SK-N-SH (cell line): ENCODE measurements at regions not wholly inside any gene's neighbourhood (a gene's known extent, or its start where the extent isn't known, plus 50 kb on each side); places are given as distances from the start of the nearest gene placed in this dataset.
A peak's percentile ranks its signal among the peaks of the same experiment; 100 is the strongest.

Experiments used
- CTCF ChIA-PET: fragments of 300-600, 350-600 bp; formaldehyde crosslinking; extraction: SDS; loops from one replicate; lab custom pipeline; 2021; lab: Yijun Ruan, JAX
- POLR2A ChIA-PET: fragments of 350-600 bp; sonication (Branson Sonifier 250); formaldehyde crosslinking; extraction: SDS; loops from one replicate; lab custom pipeline; 2020; ENCODE audit warnings: antibody characterized with exemption, inconsistent platforms; lab: Yijun Ruan, JAX
- DNase-seq: peaks from one replicate; pipeline ENCODE4 v3.0.0; 2012
- H2AFZ ChIP-seq: fragments of 200-600 bp; sonication (generic); 2 replicates; pipeline ENCODE4 v1.8.1; 2016; ENCODE audit warnings: antibody characterized with exemption, mild to moderate bottlenecking, low read depth
- H3F3A ChIP-seq: fragments of 200-600 bp; sonication (generic); replicated peaks from 2 replicates; pipeline ENCODE3; 2016; ENCODE audit warnings: antibody characterized with exemption, mild to moderate bottlenecking; ENCODE audit not compliant: insufficient read depth
- H3K27ac ChIP-seq, 2 experiments: fragments of 200-500 bp in 1 of 2; fragments of 200-600 bp in 1 of 2; sonication (Bioruptor generic) in 1 of 2; sonication (generic), shearing (Covaris generic) in 1 of 2; 2 replicates each; pipeline versions ENCODE4 v1.5.1 to v1.6.1; 2014 to 2016; ENCODE audit warnings: low read depth in 2 of 2, inconsistent platforms in 1 of 2, low read length in 1 of 2, mild to moderate bottlenecking in 1 of 2, mixed read lengths in 1 of 2
- H3K27me3 ChIP-seq: fragments of 200-600 bp; sonication (generic), shearing (Covaris generic); 2 replicates; pipeline ENCODE4 v1.6.1; 2016; ENCODE audit warnings: mixed run types; ENCODE audit not compliant: insufficient read depth
- H3K36me3 ChIP-seq, 2 experiments: fragments of 200-500 bp in 1 of 2; fragments of 200-600 bp in 1 of 2; sonication (Bioruptor generic) in 1 of 2; sonication (generic) in 1 of 2; replicated peaks in 1 of 2; 2 replicates each; pipeline versions ENCODE3 to v1.5.1; 2014 to 2016; ENCODE audit warnings: low read length in 1 of 2, mild to moderate bottlenecking in 1 of 2; ENCODE audit not compliant: insufficient read depth in 2 of 2, control insufficient read depth in 1 of 2
- H3K4me1 ChIP-seq, 2 experiments: fragments of 200-500 bp in 1 of 2; fragments of 200-600 bp in 1 of 2; sonication (Bioruptor generic) in 1 of 2; sonication (generic), shearing (Covaris generic) in 1 of 2; 2 replicates each; pipeline versions ENCODE4 v1.5.1 to v1.6.1; 2014 to 2016; ENCODE audit warnings: low read depth in 1 of 2, low read length in 1 of 2, mixed run types in 1 of 2; ENCODE audit not compliant: insufficient read depth in 2 of 2, control insufficient read depth in 1 of 2
- H3K4me2 ChIP-seq: fragments of 200-600 bp; sonication (generic), shearing (Covaris generic); 2 replicates; pipeline ENCODE4 v1.6.1; 2017; ENCODE audit warnings: mixed run types
- H3K4me3 ChIP-seq, 2 experiments: fragments of 200-500 bp in 1 of 2; fragments of 200-600 bp in 1 of 2; sonication (Bioruptor generic) in 1 of 2; sonication (generic), shearing (Covaris generic) in 1 of 2; 2 replicates each; pipeline versions ENCODE4 v1.5.1 to v1.8.1; 2014 to 2016; ENCODE audit warnings: low read depth in 2 of 2, inconsistent platforms in 1 of 2, low read length in 1 of 2, mild to moderate bottlenecking in 1 of 2, mixed read lengths in 1 of 2, moderate library complexity in 1 of 2
- H3K79me2 ChIP-seq: fragments of 200-600 bp; sonication (generic); 2 replicates; pipeline ENCODE4 v1.8.1; 2017; ENCODE audit warnings: mild to moderate bottlenecking; ENCODE audit not compliant: insufficient read depth
- H3K9ac ChIP-seq: fragments of 200-600 bp; sonication (generic); 2 replicates; pipeline ENCODE4 v1.6.1; 2017; ENCODE audit warnings: mixed run types
- H3K9me2 ChIP-seq: fragments of 200-600 bp; sonication (generic); 2 replicates; pipeline ENCODE4 v1.6.1; 2017; ENCODE audit warnings: mixed run types
- H3K9me3 ChIP-seq: fragments of 200-600 bp; sonication (generic); 2 replicates; pipeline ENCODE4 v1.6.1; 2017; ENCODE audit warnings: mixed run types, mild to moderate bottlenecking, moderate library complexity
- H4K20me1 ChIP-seq: fragments of 200-600 bp; sonication (generic); 2 replicates; pipeline ENCODE4 v1.6.1; 2017; ENCODE audit warnings: mild to moderate bottlenecking, mixed run types; ENCODE audit not compliant: insufficient read depth
- FOXJ3 ChIP-seq: sonication (generic); formaldehyde crosslinking; IDR thresholded peaks from 2 replicates; pipeline ENCODE4 v1.5.1; 2020; ENCODE audit warnings: mild to moderate bottlenecking, missing genetic modification reagents
- FOXM1 ChIP-seq: IDR thresholded peaks from 2 replicates; pipeline ENCODE4 v1.4.0; 2012; ENCODE audit warnings: low read depth, mild to moderate bottlenecking
- GABPA ChIP-seq: IDR thresholded peaks from 2 replicates; pipeline ENCODE4 v1.4.0; 2012; ENCODE audit warnings: low read depth, mild to moderate bottlenecking
- MEF2A ChIP-seq: IDR thresholded peaks from 2 replicates; pipeline ENCODE4 v1.4.0; 2012; ENCODE audit warnings: low read depth, borderline replicate concordance
- MXI1 ChIP-seq: IDR thresholded peaks from 2 replicates; pipeline ENCODE4 v1.6.1; 2012; ENCODE audit warnings: mild to moderate bottlenecking, low read depth, low read length, improper control_type of control experiment
- NRF1 ChIP-seq: IDR thresholded peaks from 2 replicates; pipeline ENCODE4 v1.6.1; 2012; ENCODE audit warnings: low read depth, mild to moderate bottlenecking, low read length
- POLR2AphosphoS5 ChIP-seq: IDR thresholded peaks from 2 replicates; pipeline ENCODE4 v1.6.1; 2012; ENCODE audit warnings: low read depth, low read length
- RAD21 ChIP-seq: IDR thresholded peaks from 2 replicates; pipeline ENCODE4 v1.6.1; 2012; ENCODE audit warnings: mild to moderate bottlenecking, low read length
- RFX5 ChIP-seq: IDR thresholded peaks from 2 replicates; pipeline ENCODE4 v1.6.1; 2012; ENCODE audit warnings: mild to moderate bottlenecking, improper control_type of control experiment, low read length
- RXRA ChIP-seq: IDR thresholded peaks from 2 replicates; pipeline ENCODE4 v1.4.0; 2012; ENCODE audit warnings: low read depth, mild to moderate bottlenecking, borderline replicate concordance
- SMC3 ChIP-seq: IDR thresholded peaks from 2 replicates; pipeline ENCODE4 v1.6.1; 2012; ENCODE audit warnings: low read depth, low read length, improper control_type of control experiment
- TAF1 ChIP-seq: IDR thresholded peaks from 2 replicates; pipeline ENCODE4 v1.6.1; 2012; ENCODE audit warnings: low read depth, mild to moderate bottlenecking, low read length, moderate library complexity, borderline replicate concordance
- WGBS: methylation state at CpG from one replicate; pipeline ENCODE4 v1.1.6; 2017; ENCODE audit warnings: low lambda C conversion rate; 5-methylcytosine and 5-hydroxymethylcytosine counted together
- TF ChIP-seq, protein P1 (sequence below): fragments of 150-350 bp; IDR thresholded peaks from 2 replicates; pipeline ENCODE4 v1.6.1; 2017; ENCODE audit warnings: antibody characterized with exemption, low read length, low read depth, borderline replicate concordance
- TF ChIP-seq, protein P2 (sequence below): IDR thresholded peaks from 2 replicates; pipeline ENCODE4 v1.4.0; 2012; ENCODE audit warnings: low read depth, borderline replicate concordance
- TF ChIP-seq, protein P3 (sequence below): IDR thresholded peaks from 2 replicates; pipeline ENCODE4; 2012
- TF ChIP-seq, protein P4 (sequence below): fragments of 200-600 bp; sonication (generic); IDR thresholded peaks from 2 replicates; pipeline ENCODE4 v1.6.1; 2017; ENCODE audit warnings: antibody characterized with exemption, mild to moderate bottlenecking, moderate library complexity

DNA sequence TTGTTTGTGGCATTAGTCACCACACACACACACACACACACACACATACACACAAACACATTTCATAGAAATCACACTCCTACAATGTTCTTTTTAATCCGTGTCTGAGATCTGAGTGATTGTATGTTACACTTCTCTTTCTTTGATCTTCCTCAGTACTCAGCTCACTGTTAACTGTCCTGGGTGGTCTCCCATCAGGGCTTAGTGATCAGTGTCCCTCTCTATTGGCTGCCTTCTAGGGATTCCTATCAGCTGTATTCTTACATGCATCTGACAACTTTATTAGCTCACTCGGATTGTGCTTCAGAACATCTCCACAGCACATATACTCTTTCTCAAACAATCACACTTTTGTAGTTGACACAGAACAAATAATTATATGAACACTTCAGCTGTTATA, 170.2 kb upstream of the POU5F2 start:
- no peak for DNase-seq
- H3K9ac ChIP-seq = no peak overlapping the region
- H3K27me3 ChIP-seq = no peaks in the 10 kb centered on the region
- H3F3A ChIP-seq = peaks cover 9% of the 10 kb centered on the region
- ChIA-PET CTCF (interaction anchor here (0.9 to 2.1 kb wide), 4 partner anchors 13 to 304 kb away, joined by 3 to 7 read pairs (median 4); no protein-coding TSS in a partner anchor), POLR2A (no interaction called here)
- H4K20me1 ChIP-seq = no peaks in the 10 kb centered on the region
- 83% methylated on average over 2 of the region's 2 CpGs for WGBS
- no peak for TF ChIP-seq MEF2A
- TF ChIP-seq, protein P1, sequence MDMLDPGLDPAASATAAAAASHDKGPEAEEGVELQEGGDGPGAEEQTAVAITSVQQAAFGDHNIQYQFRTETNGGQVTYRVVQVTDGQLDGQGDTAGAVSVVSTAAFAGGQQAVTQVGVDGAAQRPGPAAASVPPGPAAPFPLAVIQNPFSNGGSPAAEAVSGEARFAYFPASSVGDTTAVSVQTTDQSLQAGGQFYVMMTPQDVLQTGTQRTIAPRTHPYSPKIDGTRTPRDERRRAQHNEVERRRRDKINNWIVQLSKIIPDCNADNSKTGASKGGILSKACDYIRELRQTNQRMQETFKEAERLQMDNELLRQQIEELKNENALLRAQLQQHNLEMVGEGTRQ = no peak
- TF ChIP-seq POLR2AphosphoS5 = no peak
- no peak for TF ChIP-seq RFX5
- TF ChIP-seq, protein P2, sequence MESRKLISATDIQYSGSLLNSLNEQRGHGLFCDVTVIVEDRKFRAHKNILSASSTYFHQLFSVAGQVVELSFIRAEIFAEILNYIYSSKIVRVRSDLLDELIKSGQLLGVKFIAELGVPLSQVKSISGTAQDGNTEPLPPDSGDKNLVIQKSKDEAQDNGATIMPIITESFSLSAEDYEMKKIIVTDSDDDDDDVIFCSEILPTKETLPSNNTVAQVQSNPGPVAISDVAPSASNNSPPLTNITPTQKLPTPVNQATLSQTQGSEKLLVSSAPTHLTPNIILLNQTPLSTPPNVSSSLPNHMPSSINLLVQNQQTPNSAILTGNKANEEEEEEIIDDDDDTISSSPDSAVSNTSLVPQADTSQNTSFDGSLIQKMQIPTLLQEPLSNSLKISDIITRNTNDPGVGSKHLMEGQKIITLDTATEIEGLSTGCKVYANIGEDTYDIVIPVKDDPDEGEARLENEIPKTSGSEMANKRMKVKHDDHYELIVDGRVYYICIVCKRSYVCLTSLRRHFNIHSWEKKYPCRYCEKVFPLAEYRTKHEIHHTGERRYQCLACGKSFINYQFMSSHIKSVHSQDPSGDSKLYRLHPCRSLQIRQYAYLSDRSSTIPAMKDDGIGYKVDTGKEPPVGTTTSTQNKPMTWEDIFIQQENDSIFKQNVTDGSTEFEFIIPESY = no peak
- no peak for TF ChIP-seq NRF1
- TF ChIP-seq GABPA = no peak
- no peak for TF ChIP-seq RXRA
- no peak for TF ChIP-seq TAF1
- TF ChIP-seq, protein P3, sequence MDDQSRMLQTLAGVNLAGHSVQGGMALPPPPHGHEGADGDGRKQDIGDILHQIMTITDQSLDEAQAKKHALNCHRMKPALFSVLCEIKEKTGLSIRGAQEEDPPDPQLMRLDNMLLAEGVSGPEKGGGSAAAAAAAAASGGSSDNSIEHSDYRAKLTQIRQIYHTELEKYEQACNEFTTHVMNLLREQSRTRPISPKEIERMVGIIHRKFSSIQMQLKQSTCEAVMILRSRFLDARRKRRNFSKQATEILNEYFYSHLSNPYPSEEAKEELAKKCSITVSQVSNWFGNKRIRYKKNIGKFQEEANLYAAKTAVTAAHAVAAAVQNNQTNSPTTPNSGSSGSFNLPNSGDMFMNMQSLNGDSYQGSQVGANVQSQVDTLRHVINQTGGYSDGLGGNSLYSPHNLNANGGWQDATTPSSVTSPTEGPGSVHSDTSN = no peak
- no peak for TF ChIP-seq FOXJ3 (CRISPR knock-in tag)
- TF ChIP-seq RAD21 = no peak
- no peak for TF ChIP-seq FOXM1
- TF ChIP-seq MXI1 = no peak
- no peaks in the 10 kb centered on the region for H3K9me2 ChIP-seq
- no peaks in the 10 kb centered on the region; a peak in 1 of 4 replicates for H3K4me1 ChIP-seq
- H3K27ac ChIP-seq = no peak overlapping the region
- no peak overlapping the region for H3K4me3 ChIP-seq
- no peak overlapping the region for H3K4me2 ChIP-seq
- no peaks in the 10 kb centered on the region for H3K36me3 ChIP-seq
- H2AFZ ChIP-seq = no peak overlapping the region
- H3K9me3 ChIP-seq = no peaks in the 10 kb centered on the region
- H3K79me2 ChIP-seq = no peaks in the 10 kb centered on the region

DNA sequence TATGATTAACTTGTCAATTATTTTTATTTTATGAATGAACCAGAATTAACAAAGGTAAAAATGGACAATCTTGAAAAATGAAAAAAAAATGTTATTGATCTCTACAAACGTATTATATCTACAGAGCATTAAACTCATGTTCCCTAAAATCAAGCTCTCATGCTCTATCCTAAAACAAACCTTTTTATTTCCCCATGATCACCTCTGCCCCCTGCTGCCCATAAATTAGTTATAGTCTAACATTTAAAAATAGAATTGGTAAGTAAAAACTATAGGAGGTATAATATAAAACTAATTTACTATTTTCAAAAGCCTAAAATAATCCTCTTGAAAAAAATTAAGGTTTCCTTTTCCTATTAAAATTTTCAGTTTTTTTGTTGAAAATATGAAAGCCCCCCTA, 168.0 kb upstream of the POU5F2 start:
- no peak overlapping the region for H3K4me3 ChIP-seq
- H3K9ac ChIP-seq = no peak overlapping the region
- no peaks in the 10 kb centered on the region for H3K27me3 ChIP-seq
- TF ChIP-seq, protein P4, sequence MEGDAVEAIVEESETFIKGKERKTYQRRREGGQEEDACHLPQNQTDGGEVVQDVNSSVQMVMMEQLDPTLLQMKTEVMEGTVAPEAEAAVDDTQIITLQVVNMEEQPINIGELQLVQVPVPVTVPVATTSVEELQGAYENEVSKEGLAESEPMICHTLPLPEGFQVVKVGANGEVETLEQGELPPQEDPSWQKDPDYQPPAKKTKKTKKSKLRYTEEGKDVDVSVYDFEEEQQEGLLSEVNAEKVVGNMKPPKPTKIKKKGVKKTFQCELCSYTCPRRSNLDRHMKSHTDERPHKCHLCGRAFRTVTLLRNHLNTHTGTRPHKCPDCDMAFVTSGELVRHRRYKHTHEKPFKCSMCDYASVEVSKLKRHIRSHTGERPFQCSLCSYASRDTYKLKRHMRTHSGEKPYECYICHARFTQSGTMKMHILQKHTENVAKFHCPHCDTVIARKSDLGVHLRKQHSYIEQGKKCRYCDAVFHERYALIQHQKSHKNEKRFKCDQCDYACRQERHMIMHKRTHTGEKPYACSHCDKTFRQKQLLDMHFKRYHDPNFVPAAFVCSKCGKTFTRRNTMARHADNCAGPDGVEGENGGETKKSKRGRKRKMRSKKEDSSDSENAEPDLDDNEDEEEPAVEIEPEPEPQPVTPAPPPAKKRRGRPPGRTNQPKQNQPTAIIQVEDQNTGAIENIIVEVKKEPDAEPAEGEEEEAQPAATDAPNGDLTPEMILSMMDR = peak; percentile 60
- TF ChIP-seq SMC3 = peak; percentile 21; the same call in 1 of the 2 replicates
- peak; percentile 49 for TF ChIP-seq RAD21
- no peak for TF ChIP-seq MXI1
- H3K4me2 ChIP-seq = no peak overlapping the region
- H3K79me2 ChIP-seq = no peaks in the 10 kb centered on the region
- H3K4me1 ChIP-seq = no peaks in the 10 kb centered on the region; a peak in 1 of 4 replicates
- H3K9me2 ChIP-seq = no peaks in the 10 kb centered on the region
- WGBS = 82% methylated on average over 1 of the region's 1 CpG
- no peak overlapping the region for H2AFZ ChIP-seq
- peaks cover 2% of the 10 kb centered on the region for H3F3A ChIP-seq
- H3K36me3 ChIP-seq = no peaks in the 10 kb centered on the region
- no peak overlapping the region for H3K27ac ChIP-seq
- ChIA-PET CTCF (interaction anchor here (0.7 to 3.5 kb wide), 8 partner anchors 10 to 389 kb away, joined by 3 to 17 read pairs (median 3); no protein-coding TSS in a partner anchor), POLR2A (no interaction called here)
- no peaks in the 10 kb centered on the region for H3K9me3 ChIP-seq
- DNase-seq = peak; percentile 1
- no peaks in the 10 kb centered on the region for H4K20me1 ChIP-seq
